Myocyte (in vitro differentiated cells): ENCODE measurements at regions not wholly inside any gene's neighbourhood (a gene's known extent, or its start where the extent isn't known, plus 50 kb on each side); places are given as distances from the start of the nearest gene placed in this dataset.

ENCODE experiments used
- DNase-seq: peaks from one replicate; pipeline ENCODE4 v3.0.0-alpha.2; 2012; ENCODE audit warnings: low read depth

GRCh38 chr12:90899456-90900182 is 55.4 kb downstream of the CCER1 start:
- no peak for DNase-seq

DNA sequence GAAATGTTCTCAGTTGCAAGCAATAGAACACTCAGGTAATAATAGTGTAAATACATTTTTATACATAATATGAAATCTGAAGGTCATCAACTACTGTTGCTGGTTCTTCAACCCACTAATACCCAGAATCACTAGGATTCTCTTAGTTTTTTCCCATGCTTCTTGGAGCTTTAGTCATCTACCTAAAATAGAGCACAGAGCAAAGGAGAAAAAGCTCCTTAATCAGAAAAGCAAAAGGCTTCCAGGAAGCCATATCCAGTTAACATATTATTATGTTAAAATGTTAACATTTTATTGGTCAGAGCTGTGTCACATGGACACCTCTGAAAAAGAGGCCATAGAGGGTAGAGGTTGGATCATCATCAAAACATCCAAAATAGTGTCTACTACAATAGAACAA is 57.0 kb downstream of the CCER1 start:
- DNase-seq, result no peak

- no peak for DNase-seq
These were observed 57.7 kb downstream of the CCER1 start for GRCh38 chr12:90897316-90897715.

GRCh38 chr12:90896821-90897220 is 58.2 kb downstream of the CCER1 start:
- no peak for DNase-seq

DNA sequence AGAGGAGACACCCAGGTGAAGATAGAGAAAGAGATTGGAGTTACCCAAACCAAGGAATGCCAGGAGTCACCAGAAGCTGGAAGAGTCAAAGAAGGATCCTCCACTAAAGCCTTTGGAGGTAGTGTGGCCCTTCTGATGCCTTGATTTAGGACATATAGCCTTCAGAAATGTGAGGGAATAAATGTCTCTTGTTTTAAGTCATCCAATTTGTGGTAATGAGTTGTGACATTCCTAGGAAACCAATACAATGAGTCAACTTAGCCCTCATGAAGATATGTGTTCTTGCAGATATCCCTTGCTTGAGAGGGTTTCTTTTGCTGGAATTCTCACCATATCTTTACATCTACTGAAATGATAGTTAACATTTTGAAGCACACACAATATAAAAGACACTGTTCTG is 58.8 kb downstream of the CCER1 start:
- DNase-seq, result peak; percentile 67

GRCh38 chr12:90888316-90888715 is 66.7 kb downstream of the CCER1 start:
- no peak for DNase-seq

- DNase-seq, result no peak
These were observed 71.5 kb downstream of the CCER1 start for GRCh38 chr12:90883456-90883855.

GRCh38 chr12:90871726-90872096 is 83.3 kb downstream of the CCER1 start:
- no peak for DNase-seq

DNA sequence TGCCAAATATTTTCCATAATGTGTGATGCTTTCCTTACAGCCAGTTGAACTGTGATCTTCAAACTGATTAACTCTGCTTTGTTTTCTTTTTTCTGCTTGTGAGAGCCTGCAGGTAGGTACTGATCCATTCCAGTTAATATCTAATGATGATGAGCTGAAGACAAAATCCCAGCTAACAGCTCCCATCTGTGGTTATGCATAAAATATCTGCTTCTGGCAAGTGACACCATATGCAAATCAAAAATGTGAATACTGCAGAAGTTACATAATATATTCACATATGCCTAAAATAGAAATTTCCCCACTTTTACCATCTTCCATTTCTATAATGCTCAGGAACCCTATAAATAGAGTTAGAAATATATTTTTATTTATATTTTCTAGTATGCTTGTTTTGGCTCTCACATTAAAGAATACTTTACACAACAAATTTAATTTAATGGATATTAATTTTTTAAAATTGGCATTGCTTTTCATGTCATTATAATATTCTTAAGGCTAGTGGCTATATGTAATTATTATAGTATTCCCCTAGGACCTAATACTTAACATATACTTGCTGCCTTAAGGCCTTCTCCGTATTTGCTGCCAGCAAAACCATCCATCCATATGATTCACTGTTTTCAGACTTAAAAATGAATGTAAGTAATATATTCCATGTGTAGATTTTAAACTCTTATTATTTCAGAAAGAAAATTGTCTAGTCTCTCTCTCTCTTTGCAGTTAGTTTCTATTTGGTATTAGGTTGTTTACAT is 83.8 kb downstream of the CCER1 start:
- DNase-seq, result no peak

DNA sequence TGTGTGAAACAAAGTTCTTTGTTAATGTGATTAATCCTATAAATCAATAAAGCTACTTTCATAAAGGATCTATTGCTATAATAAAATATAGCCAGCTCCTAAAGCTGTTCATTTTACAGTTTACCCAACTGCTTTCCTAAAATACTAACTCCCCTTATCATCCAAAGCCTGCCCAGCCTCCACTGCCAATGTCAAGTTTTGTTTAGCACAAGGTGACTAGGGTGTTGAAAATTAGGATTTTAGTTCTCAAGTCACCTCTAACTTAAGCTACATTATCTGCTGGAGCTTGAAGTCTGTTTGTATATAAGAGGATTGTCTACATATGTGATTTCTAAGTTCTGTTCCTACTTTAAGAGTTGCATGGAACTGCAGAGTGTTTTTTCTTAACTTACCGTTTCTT is 86.3 kb downstream of the CCER1 start:
- DNase-seq, result no peak

DNA sequence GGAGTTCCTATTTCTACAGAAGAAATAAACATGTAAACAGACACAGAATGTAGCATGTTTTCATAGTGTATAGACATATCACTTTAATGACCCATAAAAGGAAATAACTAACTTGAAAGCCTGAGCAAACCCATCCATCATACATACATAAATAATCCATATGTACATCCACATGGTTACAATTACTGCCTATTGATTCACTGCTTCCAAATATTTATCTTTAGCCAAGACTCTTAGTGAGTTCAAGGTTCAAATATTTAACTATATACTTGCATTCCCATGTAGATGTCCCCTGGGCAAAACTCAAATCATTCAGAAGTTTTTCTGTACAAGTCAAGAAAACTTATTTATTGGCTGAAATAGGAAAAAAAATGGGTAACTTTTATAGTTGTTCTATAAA is 95.4 kb downstream of the CCER1 start:
- DNase-seq, result no peak

- DNase-seq, result peak; percentile 18
These were observed 96.7 kb downstream of the CCER1 start for GRCh38 chr12:90858252-90858651.

GRCh38 chr12:90855534-90855933 is 99.4 kb downstream of the CCER1 start:
- DNase-seq, result no peak

DNA sequence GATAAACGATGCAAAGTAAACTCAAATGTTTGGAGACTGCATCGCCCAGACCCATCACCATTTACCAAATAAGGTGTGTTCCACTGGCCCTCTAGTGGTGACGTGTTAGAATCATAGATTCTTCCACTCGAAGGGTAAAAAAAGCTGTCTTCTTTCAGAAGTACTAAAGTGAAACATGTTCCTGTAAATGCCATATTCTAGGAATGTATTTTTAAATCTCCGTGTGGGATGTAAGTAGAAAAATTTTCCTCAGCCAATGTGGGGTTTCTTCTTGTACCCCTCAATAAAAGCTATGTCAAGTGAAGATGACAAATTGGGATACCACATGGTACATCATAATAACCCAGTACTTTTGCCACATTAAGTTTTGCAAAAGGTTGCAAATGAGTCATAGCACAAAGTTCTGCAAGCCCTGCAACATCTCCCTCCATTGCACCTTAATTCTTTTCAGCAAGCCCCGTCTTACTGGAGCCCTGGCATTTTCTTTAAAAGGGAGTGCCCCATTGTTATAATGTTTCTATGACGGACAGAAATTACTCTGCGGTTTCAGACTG is 100.8 kb downstream of the CCER1 start:
- DNase-seq, result peak; percentile 67

DNA sequence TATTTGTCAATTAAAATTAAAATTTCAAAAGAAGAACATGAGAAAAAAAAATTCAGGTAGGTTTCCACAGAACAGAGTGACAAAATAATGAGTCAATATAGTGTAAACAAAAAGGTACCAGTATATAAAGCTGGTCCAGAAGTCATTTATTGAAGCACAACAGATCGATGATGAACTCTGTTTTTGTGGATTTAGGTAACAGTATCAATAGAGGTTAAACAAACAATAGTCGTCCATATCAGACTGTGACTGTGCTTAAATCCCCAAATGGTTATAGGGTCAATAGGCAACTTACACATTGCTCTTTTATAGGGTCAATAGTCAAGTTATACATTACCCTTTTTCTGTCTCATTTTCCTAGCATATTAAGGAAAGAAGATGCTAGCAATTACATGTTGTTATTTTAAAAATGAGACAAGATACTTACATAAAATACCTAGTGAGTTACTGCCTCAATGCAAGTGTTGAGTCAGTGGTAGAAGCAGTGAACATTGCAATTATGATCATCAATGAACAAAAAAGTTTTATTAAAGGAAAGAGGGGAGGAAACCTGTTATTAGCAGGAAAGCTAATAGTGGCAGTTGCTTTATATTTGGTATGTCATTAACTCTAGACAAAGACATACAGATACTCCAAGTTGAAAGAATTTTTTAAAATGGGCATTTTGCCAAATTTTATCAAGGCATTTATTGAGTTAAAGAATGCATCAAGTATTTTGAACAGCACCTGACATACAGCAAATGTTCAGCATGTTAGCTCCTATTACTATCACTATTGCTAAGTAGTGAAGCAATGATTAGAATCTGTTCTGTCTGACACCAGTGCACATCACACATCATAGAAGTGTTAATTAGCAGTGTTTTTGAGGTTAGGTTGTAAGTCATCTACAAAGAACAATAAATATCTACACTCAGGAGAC is 102.9 kb downstream of the CCER1 start:
- no peak for DNase-seq

DNA sequence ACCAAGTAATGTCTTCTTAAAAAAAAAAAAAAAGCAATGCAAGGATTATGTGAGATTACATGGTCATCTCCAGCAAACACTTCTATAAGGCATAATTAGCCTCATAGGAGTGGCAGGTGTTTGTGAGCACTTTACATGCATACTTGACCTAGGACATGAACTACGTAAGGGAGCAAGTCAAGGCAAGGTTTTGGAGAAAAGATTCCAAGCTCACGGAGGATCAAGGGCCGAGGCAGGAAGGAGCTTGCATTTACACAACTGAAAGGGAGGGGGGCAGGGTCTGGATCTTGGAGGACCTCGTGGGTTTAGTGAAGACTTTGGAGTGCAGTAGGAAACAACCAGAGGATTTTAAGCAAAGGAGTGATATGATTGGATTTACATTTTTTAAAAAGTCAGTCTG is 112.5 kb downstream of the CCER1 start:
- no peak for DNase-seq

DNA sequence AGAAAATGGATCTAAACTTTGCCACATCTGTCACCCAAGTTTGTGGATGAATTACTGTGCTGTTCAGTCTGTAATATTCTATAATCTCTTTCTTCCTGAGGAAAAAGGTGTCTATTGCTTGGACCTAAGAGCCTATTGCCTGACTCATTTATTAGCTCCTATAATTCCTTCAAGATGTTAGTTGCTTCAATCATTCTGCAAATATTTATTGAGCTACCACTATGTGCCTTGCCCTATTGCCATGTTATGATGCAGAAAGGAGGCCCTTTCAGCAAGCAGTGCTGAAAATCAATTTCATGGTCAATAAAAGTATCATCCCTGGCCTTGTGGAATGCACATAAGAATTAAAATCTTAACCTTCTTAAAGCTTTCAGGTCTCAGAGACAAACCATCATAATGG is 113.6 kb downstream of the CCER1 start:
- no peak for DNase-seq

GRCh38 chr12:90839346-90839745 is 115.6 kb downstream of the CCER1 start:
- DNase-seq, result no peak

DNA sequence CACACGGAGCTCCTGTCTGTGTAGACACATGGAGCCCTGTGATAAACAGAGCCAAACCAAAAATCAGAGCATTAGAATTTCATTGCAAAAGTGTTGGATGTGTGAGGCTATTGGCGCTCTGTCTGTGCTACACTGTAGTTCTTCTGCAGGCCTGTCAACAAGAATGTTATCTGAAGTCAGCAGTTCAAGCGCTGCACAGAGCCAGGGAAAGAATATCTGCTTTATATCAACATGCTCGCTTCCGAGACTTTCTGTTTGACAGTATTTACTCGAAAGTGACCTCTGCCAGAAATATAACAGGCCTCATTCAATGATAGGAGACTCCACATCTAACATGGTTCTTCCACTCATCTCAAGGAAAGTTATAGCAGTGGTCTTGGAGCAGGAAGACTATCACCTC is 118.3 kb downstream of the CCER1 start:
- no peak for DNase-seq

- no peak for DNase-seq
These were observed 121.7 kb downstream of the CCER1 start for GRCh38 chr12:90833228-90833627.

DNA sequence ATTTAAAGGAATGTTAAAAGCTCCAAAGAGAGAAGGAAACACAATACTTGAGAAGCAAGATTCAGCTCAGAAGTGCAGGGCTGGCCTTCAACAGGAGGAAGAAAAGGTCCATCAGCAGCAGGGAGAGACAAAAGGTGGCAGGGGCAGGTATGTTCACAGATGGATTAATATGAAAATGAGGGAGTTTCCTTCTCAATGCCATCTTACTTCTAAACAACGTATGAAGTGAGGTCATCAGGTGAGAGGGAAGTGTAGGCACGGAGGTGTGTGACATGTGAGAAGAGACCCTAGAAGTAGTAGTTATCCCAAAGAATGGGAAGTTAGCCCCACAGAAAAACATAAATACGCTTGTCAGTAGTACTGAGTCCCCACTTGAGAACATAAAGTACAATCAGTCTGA is 122.5 kb downstream of the CCER1 start:
- DNase-seq, result no peak

DNA sequence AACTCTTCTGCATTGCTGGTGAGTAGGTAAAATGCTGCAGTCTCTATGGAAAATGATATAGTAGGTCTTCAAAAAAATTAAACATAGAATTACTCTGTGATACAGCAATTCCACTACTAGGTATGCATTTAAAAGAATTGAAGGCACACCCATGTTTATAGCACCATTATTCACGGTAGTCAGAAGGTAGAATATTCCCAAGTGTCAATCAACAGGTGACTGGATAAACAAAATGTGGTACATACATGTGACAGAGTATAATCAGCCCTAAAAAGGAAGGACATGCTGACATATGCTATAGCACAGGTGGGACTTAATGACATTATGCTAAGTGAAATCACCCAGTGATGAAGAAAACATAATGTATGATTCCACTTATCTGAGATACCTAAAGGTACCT is 123.3 kb downstream of the CCER1 start:
- DNase-seq, result no peak
